ENCODE measurements at regions not wholly inside any gene's neighbourhood (a gene's known extent, or its start where the extent isn't known, plus 50 kb on each side); places are given as distances from the start of the nearest gene placed in this dataset.

DNA sequence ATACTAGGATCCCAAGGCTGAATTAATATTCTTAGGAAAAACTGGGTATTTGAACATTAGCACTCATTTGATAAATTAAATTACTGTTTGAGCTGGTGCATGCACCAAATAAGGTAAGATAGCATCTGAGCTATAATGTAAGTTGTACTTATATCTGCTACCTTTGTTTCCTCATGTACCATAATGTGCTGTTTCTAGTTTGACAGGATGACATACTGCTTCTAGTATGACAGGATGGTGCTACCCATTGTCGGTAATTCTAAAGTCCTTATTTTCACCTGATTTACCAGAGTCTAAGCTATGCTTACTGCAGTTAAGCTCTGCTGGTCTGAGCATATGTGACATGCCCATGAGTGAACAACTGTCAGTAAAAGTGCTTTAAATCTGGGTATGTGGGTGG lies 1017.5 kb upstream of the IGFBP7 start:
- Histone ChIP-seq H3K4me3 (ENCODE audit: low read length) (no peak overlapping the region), H3K27me3 (ENCODE audit: control insufficient read depth in 1 of 2, insufficient read depth in 2 of 2, low read length in 2 of 2) (no peaks in the 10 kb centered on the region), H3K4me1 (ENCODE audit: insufficient read depth, low read length) (no peaks in the 10 kb centered on the region), H3K27ac (ENCODE audit: low read depth in 1 of 2, low read length in 2 of 2) (no peak overlapping the region), H3K9me3 (ENCODE audit: control insufficient read depth in 1 of 2, insufficient read depth in 1 of 2, low read length in 2 of 2) (no peaks in the 10 kb centered on the region), H3K36me3 (ENCODE audit: insufficient read depth, low read length) (no peaks in the 10 kb centered on the region)
- no peaks in the 10 kb centered on the region for H3K36me3 Mint-ChIP-seq (ENCODE audit: low read depth)
- TF ChIP-seq, protein P1, sequence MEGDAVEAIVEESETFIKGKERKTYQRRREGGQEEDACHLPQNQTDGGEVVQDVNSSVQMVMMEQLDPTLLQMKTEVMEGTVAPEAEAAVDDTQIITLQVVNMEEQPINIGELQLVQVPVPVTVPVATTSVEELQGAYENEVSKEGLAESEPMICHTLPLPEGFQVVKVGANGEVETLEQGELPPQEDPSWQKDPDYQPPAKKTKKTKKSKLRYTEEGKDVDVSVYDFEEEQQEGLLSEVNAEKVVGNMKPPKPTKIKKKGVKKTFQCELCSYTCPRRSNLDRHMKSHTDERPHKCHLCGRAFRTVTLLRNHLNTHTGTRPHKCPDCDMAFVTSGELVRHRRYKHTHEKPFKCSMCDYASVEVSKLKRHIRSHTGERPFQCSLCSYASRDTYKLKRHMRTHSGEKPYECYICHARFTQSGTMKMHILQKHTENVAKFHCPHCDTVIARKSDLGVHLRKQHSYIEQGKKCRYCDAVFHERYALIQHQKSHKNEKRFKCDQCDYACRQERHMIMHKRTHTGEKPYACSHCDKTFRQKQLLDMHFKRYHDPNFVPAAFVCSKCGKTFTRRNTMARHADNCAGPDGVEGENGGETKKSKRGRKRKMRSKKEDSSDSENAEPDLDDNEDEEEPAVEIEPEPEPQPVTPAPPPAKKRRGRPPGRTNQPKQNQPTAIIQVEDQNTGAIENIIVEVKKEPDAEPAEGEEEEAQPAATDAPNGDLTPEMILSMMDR (IDR thresholded peaks at IDR 0.05), result no peak
- ChIA-PET POLR2A (no interaction called here), CTCF (no interaction called here)
- H3K27ac Mint-ChIP-seq, result no peak overlapping the region
- H3K27me3 Mint-ChIP-seq, result no peaks in the 10 kb centered on the region
- intact Hi-C loops (cut with DNase I, micrococcal nuclease), result no loop called here
- no peaks in the 10 kb centered on the region for H3K9me3 Mint-ChIP-seq
- no peak for ATAC-seq (ENCODE audit: poor library complexity)
- no peaks in the 10 kb centered on the region for H3K4me1 Mint-ChIP-seq (ENCODE audit: low read depth)
- DNase-seq, result no peak
- H3K4me3 Mint-ChIP-seq, result no peak overlapping the region

DNA sequence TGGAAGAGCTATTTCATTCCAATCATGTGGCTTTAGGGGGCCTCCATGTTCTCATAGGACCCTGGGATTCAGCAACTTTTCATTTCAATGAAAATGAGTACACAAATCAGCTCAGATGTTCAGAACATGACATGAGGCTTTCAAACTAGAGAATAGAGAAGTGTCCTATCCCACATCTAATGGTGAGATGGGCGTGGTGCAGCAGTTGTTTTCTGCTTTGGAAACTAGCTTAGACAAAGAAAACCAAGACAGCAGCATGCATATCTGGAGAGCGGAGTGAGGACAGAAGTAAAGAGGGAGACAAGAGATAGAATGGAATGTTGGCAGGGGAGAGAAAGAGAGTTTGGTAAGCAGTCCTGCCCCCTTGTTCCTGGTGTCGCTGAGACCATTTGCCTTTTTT lies 1009.1 kb upstream of the IGFBP7 start:
- Mint-ChIP-seq H3K27me3 (no peaks in the 10 kb centered on the region), H3K9me3 (peaks cover 10% of the 10 kb centered on the region), H3K27ac (no peak overlapping the region), H3K4me1 (ENCODE audit: low read depth) (no peaks in the 10 kb centered on the region), H3K36me3 (ENCODE audit: low read depth) (no peaks in the 10 kb centered on the region), H3K4me3 (no peak overlapping the region)
- Histone ChIP-seq H3K4me3 (ENCODE audit: low read length) (no peak overlapping the region), H3K9me3 (ENCODE audit: control insufficient read depth in 1 of 2, insufficient read depth in 1 of 2, low read length in 2 of 2) (no peaks in the 10 kb centered on the region), H3K27me3 (ENCODE audit: control insufficient read depth in 1 of 2, insufficient read depth in 2 of 2, low read length in 2 of 2) (no peaks in the 10 kb centered on the region), H3K36me3 (ENCODE audit: insufficient read depth, low read length) (no peaks in the 10 kb centered on the region), H3K4me1 (ENCODE audit: insufficient read depth, low read length) (no peaks in the 10 kb centered on the region), H3K27ac (ENCODE audit: low read depth in 1 of 2, low read length in 2 of 2) (no peak overlapping the region)
- POLR2A ChIA-PET, result no interaction called here
- CTCF ChIA-PET, result no interaction called here
- intact Hi-C loops (cut with DNase I, micrococcal nuclease), result no loop called here
- ATAC-seq (ENCODE audit: poor library complexity), result no peak
- TF ChIP-seq, protein P1 (IDR thresholded peaks at IDR 0.05), result no peak
- no peak for DNase-seq

DNA sequence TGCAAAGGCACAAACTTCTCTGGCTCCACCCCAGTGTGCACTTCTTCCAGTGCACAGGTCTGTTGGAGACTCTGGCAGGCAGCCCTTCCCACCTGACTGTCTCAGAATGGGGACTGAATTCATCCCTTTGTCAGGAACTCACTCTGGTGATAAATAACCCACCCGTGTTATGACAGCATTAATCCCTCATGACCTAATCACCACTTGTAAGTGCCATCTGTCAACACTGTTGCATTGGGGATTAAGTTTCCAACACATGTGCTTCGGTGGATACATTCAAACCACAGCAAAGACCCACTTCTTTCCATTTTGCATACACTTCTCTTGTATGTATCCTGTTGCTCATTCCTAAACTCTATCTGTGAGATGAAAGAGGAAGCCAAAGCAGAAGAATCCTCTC lies 1002.9 kb upstream of the IGFBP7 start:
- Histone ChIP-seq H3K4me1 (ENCODE audit: insufficient read depth, low read length) (no peaks in the 10 kb centered on the region), H3K27me3 (ENCODE audit: control insufficient read depth in 1 of 2, insufficient read depth in 2 of 2, low read length in 2 of 2) (no peaks in the 10 kb centered on the region), H3K27ac (ENCODE audit: low read depth in 1 of 2, low read length in 2 of 2) (no peak overlapping the region), H3K36me3 (ENCODE audit: insufficient read depth, low read length) (no peaks in the 10 kb centered on the region), H3K9me3 (ENCODE audit: control insufficient read depth in 1 of 2, insufficient read depth in 1 of 2, low read length in 2 of 2) (no peaks in the 10 kb centered on the region), H3K4me3 (ENCODE audit: low read length) (no peak overlapping the region)
- Mint-ChIP-seq H3K27ac (no peak overlapping the region), H3K36me3 (ENCODE audit: low read depth) (no peaks in the 10 kb centered on the region), H3K4me3 (no peak overlapping the region), H3K27me3 (no peaks in the 10 kb centered on the region), H3K9me3 (peaks cover 3% of the 10 kb centered on the region), H3K4me1 (ENCODE audit: low read depth) (no peaks in the 10 kb centered on the region)
- TF ChIP-seq, protein P1 (IDR thresholded peaks at IDR 0.05), result no peak
- no peak for DNase-seq
- ChIA-PET CTCF (no interaction called here), POLR2A (no interaction called here)
- ATAC-seq (ENCODE audit: poor library complexity), result no peak
- intact Hi-C loops (cut with DNase I, micrococcal nuclease), result no loop called here

Measured in CD4-positive, alpha-beta T cell (primary cell).